Activated CD4-positive, alpha-beta memory T cell treated with anti-CD3 and anti-CD28 coated beads for 36 hours (primary cell): ENCODE measurements at regions not wholly inside any gene's neighbourhood (a gene's known extent, or its start where the extent isn't known, plus 50 kb on each side); places are given as distances from the start of the nearest gene placed in this dataset.

Experiments used
- CTCF ChIA-PET: fragments of 350-600 bp; sonication (Branson Sonifier 250); formaldehyde crosslinking; loops from one replicate; lab custom pipeline; 2021; ENCODE audit warnings: antibody characterized with exemption, inconsistent platforms; lab: Charles Lee
- POLR2A ChIA-PET: fragments of 350-600 bp; sonication (Branson Sonifier 250); formaldehyde crosslinking; loops from one replicate; lab custom pipeline; 2021; ENCODE audit warnings: antibody characterized with exemption; lab: Charles Lee
- DNase-seq: peaks from one replicate; pipeline ENCODE4 v3.0.0-alpha.2; 2020
- H3K27ac Mint-ChIP-seq: one replicate; pipeline ENCODE4 v1.8.0; 2021; ENCODE audit warnings: mixed read lengths
- H3K27me3 Mint-ChIP-seq: one replicate; pipeline ENCODE4 v1.8.0; 2021; ENCODE audit warnings: mixed read lengths
- H3K36me3 Mint-ChIP-seq: one replicate; pipeline ENCODE4 v1.8.0; 2021; ENCODE audit warnings: mixed read lengths
- H3K4me1 Mint-ChIP-seq: one replicate; pipeline ENCODE4 v1.8.0; 2021; ENCODE audit warnings: low read depth, mixed read lengths
- H3K4me3 Mint-ChIP-seq: one replicate; pipeline ENCODE4 v1.8.0; 2021; ENCODE audit warnings: mild to moderate bottlenecking, mixed read lengths
- H3K9me3 Mint-ChIP-seq: one replicate; pipeline ENCODE4 v1.8.0; 2021; ENCODE audit warnings: mixed read lengths
- intact Hi-C: fragments of 100-400 bp; cut with micrococcal nuclease; formaldehyde crosslinking; loops from one replicate; pipeline ENCODE4 v1.15.1; 2023

- CTCF ChIA-PET = interaction anchor here (0.9 to 1.8 kb wide), 3 partner anchors 29 to 136 kb away, joined by 3 to 8 read pairs (median 3); no protein-coding TSS in a partner anchor
Observed at GRCh38 chr1:193539731-193540459, 353.5 kb upstream of the B3GALT2 start.

GRCh38 chr1:193538680-193539079 is 352.3 kb upstream of the B3GALT2 start:
- ChIA-PET POLR2A (interaction anchor here (2.3 kb wide), 1 partner anchor 20 kb away, joined by 6 read pairs; no protein-coding TSS in a partner anchor), CTCF (no interaction called here)
- H3K36me3 Mint-ChIP-seq = no peaks in the 10 kb centered on the region
- H3K4me1 Mint-ChIP-seq = peaks cover 53% of the 10 kb centered on the region
- peak overlapping the region; percentile 16 for H3K4me3 Mint-ChIP-seq
- DNase-seq = peak; percentile 53
- H3K27me3 Mint-ChIP-seq = no peaks in the 10 kb centered on the region
- intact Hi-C loops = loop anchor here (1.0 to 5.0 kb wide), 5 partner anchors 416 to 1659 kb away; partner anchors contain the start of genes CDC73, RGS2, RO60 and UCHL5
- peak overlapping the region; percentile 30 for H3K27ac Mint-ChIP-seq
- H3K9me3 Mint-ChIP-seq = no peaks in the 10 kb centered on the region

More at GRCh38 chr1:193539731-193540459, 353.5 kb upstream of the B3GALT2 start:
- Mint-ChIP-seq H3K4me1 (peaks cover 53% of the 10 kb centered on the region), H3K27ac (peak overlapping the region; percentile 82), H3K4me3 (peak overlapping the region; percentile 77), H3K9me3 (no peaks in the 10 kb centered on the region), H3K27me3 (no peaks in the 10 kb centered on the region), H3K36me3 (no peaks in the 10 kb centered on the region)
- DNase-seq = peak; percentile 50
- intact Hi-C loops = loop anchor here (1.0 to 5.0 kb wide), 8 partner anchors 18 to 1657 kb away; partner anchors contain the start of genes RGS2, RO60 and UCHL5
- POLR2A ChIA-PET = interaction anchor here (0.7 to 2.3 kb wide), 8 partner anchors 14 to 91 kb away, joined by 3 to 32 read pairs (median 4); no protein-coding TSS in a partner anchor

GRCh38 chr1:193538003-193538354 is 351.6 kb upstream of the B3GALT2 start:
- H3K9me3 Mint-ChIP-seq = no peaks in the 10 kb centered on the region
- H3K27me3 Mint-ChIP-seq = no peaks in the 10 kb centered on the region
- ChIA-PET POLR2A (no interaction called here), CTCF (no interaction called here)
- intact Hi-C loops = loop anchor here (1.0 to 5.0 kb wide), 5 partner anchors 416 to 1659 kb away; partner anchors contain the start of genes CDC73, RGS2, RO60 and UCHL5
- no peaks in the 10 kb centered on the region for H3K36me3 Mint-ChIP-seq
- H3K4me3 Mint-ChIP-seq = peak overlapping the region; percentile 17
- peak overlapping the region; percentile 74 for H3K27ac Mint-ChIP-seq
- DNase-seq = no peak
- peaks cover 53% of the 10 kb centered on the region for H3K4me1 Mint-ChIP-seq

- intact Hi-C loops = loop anchor here (1.0 to 5.0 kb wide), 15 partner anchors 11 to 1660 kb away; partner anchors contain the start of genes CDC73, RGS2, RO60 and UCHL5
- Mint-ChIP-seq H3K4me3 (peak overlapping the region; percentile 17), H3K4me1 (peaks cover 47% of the 10 kb centered on the region), H3K36me3 (no peaks in the 10 kb centered on the region), H3K9me3 (no peaks in the 10 kb centered on the region), H3K27me3 (no peaks in the 10 kb centered on the region), H3K27ac (peak overlapping the region; percentile 74)
- peak; percentile 85 for DNase-seq
- POLR2A ChIA-PET = interaction anchor here (1.3 kb wide), 1 partner anchor 79 kb away, joined by 3 read pairs; no protein-coding TSS in a partner anchor
- CTCF ChIA-PET = no interaction called here
Observed at GRCh38 chr1:193537266-193538002, 351.0 kb upstream of the B3GALT2 start.

- Mint-ChIP-seq H3K4me3 (no peak overlapping the region), H3K27ac (no peak overlapping the region), H3K4me1 (peaks cover 16% of the 10 kb centered on the region), H3K36me3 (no peaks in the 10 kb centered on the region), H3K9me3 (no peaks in the 10 kb centered on the region), H3K27me3 (no peaks in the 10 kb centered on the region)
- DNase-seq = no peak
- CTCF ChIA-PET = no interaction called here
- POLR2A ChIA-PET = no interaction called here
- intact Hi-C loops = no loop called here
Observed at GRCh38 chr1:193533853-193534252, 347.4 kb upstream of the B3GALT2 start.

GRCh38 chr1:193525917-193526710 is 339.7 kb upstream of the B3GALT2 start:
- CTCF ChIA-PET = interaction anchor here (0.6 kb wide), 1 partner anchor 67 kb away, joined by 3 read pairs; no protein-coding TSS in a partner anchor

GRCh38 chr1:193525411-193525810 is 339.0 kb upstream of the B3GALT2 start:
- intact Hi-C loops = no loop called here
- ChIA-PET POLR2A (no interaction called here), CTCF (no interaction called here)
- no peak overlapping the region for H3K4me3 Mint-ChIP-seq
- peaks cover 2% of the 10 kb centered on the region for H3K9me3 Mint-ChIP-seq
- H3K27me3 Mint-ChIP-seq = no peaks in the 10 kb centered on the region
- H3K27ac Mint-ChIP-seq = no peak overlapping the region
- H3K36me3 Mint-ChIP-seq = no peaks in the 10 kb centered on the region
- H3K4me1 Mint-ChIP-seq = peaks cover 3% of the 10 kb centered on the region
- no peak for DNase-seq

More at GRCh38 chr1:193525917-193526710, 339.7 kb upstream of the B3GALT2 start:
- Mint-ChIP-seq H3K4me1 (peaks cover 3% of the 10 kb centered on the region), H3K9me3 (peaks cover 2% of the 10 kb centered on the region), H3K27me3 (no peaks in the 10 kb centered on the region), H3K36me3 (no peaks in the 10 kb centered on the region), H3K4me3 (no peak overlapping the region), H3K27ac (no peak overlapping the region)
- POLR2A ChIA-PET = interaction anchor here (0.8 kb wide), 1 partner anchor 13 kb away, joined by 3 read pairs; no protein-coding TSS in a partner anchor
- DNase-seq = no peak
- intact Hi-C loops = loop anchor here (1.0 kb wide), 1 partner anchor 11 kb away; no protein-coding TSS in a partner anchor

- DNase-seq = no peak
- ChIA-PET POLR2A (no interaction called here), CTCF (no interaction called here)
- Mint-ChIP-seq H3K4me3 (no peak overlapping the region), H3K27me3 (no peaks in the 10 kb centered on the region), H3K4me1 (peaks cover 3% of the 10 kb centered on the region), H3K36me3 (no peaks in the 10 kb centered on the region), H3K9me3 (peaks cover 5% of the 10 kb centered on the region), H3K27ac (no peak overlapping the region)
- intact Hi-C loops = no loop called here
Observed at GRCh38 chr1:193524616-193525015, 338.2 kb upstream of the B3GALT2 start.

- intact Hi-C loops = no loop called here
- H3K4me1 Mint-ChIP-seq = peaks cover 3% of the 10 kb centered on the region
- H3K4me3 Mint-ChIP-seq = no peak overlapping the region
- peaks cover 5% of the 10 kb centered on the region for H3K9me3 Mint-ChIP-seq
- DNase-seq = no peak
- H3K27ac Mint-ChIP-seq = no peak overlapping the region
- CTCF ChIA-PET = no interaction called here
- no peaks in the 10 kb centered on the region for H3K36me3 Mint-ChIP-seq
- POLR2A ChIA-PET = no interaction called here
- H3K27me3 Mint-ChIP-seq = no peaks in the 10 kb centered on the region
Observed at GRCh38 chr1:193524021-193524420, 337.6 kb upstream of the B3GALT2 start.

GRCh38 chr1:193520472-193520871 is 334.1 kb upstream of the B3GALT2 start:
- H3K36me3 Mint-ChIP-seq = no peaks in the 10 kb centered on the region
- peaks cover 11% of the 10 kb centered on the region for H3K4me1 Mint-ChIP-seq
- POLR2A ChIA-PET = no interaction called here
- no peak for DNase-seq
- CTCF ChIA-PET = no interaction called here
- H3K27me3 Mint-ChIP-seq = no peaks in the 10 kb centered on the region
- no peak overlapping the region for H3K27ac Mint-ChIP-seq
- intact Hi-C loops = no loop called here
- no peak overlapping the region for H3K4me3 Mint-ChIP-seq
- H3K9me3 Mint-ChIP-seq = peaks cover 5% of the 10 kb centered on the region

- Mint-ChIP-seq H3K27me3 (no peaks in the 10 kb centered on the region), H3K36me3 (no peaks in the 10 kb centered on the region), H3K27ac (no peak overlapping the region), H3K4me1 (peaks cover 8% of the 10 kb centered on the region), H3K9me3 (peaks cover 3% of the 10 kb centered on the region), H3K4me3 (no peak overlapping the region)
- intact Hi-C loops = no loop called here
- POLR2A ChIA-PET = no interaction called here
- CTCF ChIA-PET = no interaction called here
- no peak for DNase-seq
Observed at GRCh38 chr1:193519922-193520321, 333.5 kb upstream of the B3GALT2 start.
